MM.1S (cell line): ENCODE measurements at regions not wholly inside any gene's neighbourhood (a gene's known extent, or its start where the extent isn't known, plus 50 kb on each side); places are given as distances from the start of the nearest gene placed in this dataset.

Experiments used
- DNase-seq: peaks from one replicate; pipeline ENCODE4 v3.0.0-alpha.2; 2015
- H2AFZ ChIP-seq: fragments of 300-600 bp; sonication (generic); 2 replicates; pipeline ENCODE4 v1.6.0; 2016; ENCODE audit warnings: antibody characterized with exemption, low read length
- H3F3A ChIP-seq: fragments of 300-600 bp; sonication (generic); 2 replicates; pipeline ENCODE4 v1.6.1; 2016; ENCODE audit warnings: mild to moderate bottlenecking, antibody characterized with exemption, low read length, moderate library complexity, mixed read lengths; ENCODE audit not compliant: insufficient read depth
- H3K27ac ChIP-seq: fragments of 300-600 bp; sonication (generic); 2 replicates; pipeline ENCODE4 v1.5.1; 2016; ENCODE audit warnings: mild to moderate bottlenecking, low read length
- H3K27me3 ChIP-seq: fragments of 300-600 bp; sonication (generic); replicated peaks from 2 replicates; pipeline ENCODE4 v1.6.0; 2016; ENCODE audit warnings: low read length; ENCODE audit not compliant: insufficient read depth
- H3K36me3 ChIP-seq: fragments of 300-600 bp; sonication (generic); replicated peaks from 2 replicates; pipeline ENCODE4 v1.6.1; 2016; ENCODE audit warnings: mild to moderate bottlenecking, low read length, mixed read lengths; ENCODE audit not compliant: insufficient read depth
- H3K4me1 ChIP-seq: fragments of 300-600 bp; sonication (generic); 2 replicates; pipeline ENCODE4 v1.6.1; 2016; ENCODE audit warnings: low read length, mixed read lengths
- H3K4me2 ChIP-seq: fragments of 300-600 bp; sonication (generic); 2 replicates; pipeline ENCODE4 v1.6.0; 2016; ENCODE audit warnings: low read depth, low read length
- H3K4me3 ChIP-seq: fragments of 300-600 bp; sonication (generic); 2 replicates; pipeline ENCODE4 v1.5.1; 2016; ENCODE audit warnings: low read length, mixed read lengths
- H3K79me2 ChIP-seq: fragments of 300-600 bp; sonication (generic); 2 replicates; pipeline ENCODE4 v1.6.1; 2016; ENCODE audit warnings: mixed run types, low read length, mixed read lengths
- H3K9ac ChIP-seq: fragments of 300-600 bp; sonication (generic); 2 replicates; pipeline ENCODE4 v1.6.1; 2016; ENCODE audit warnings: low read length, mixed read lengths
- H3K9me2 ChIP-seq: fragments of 300-600 bp; sonication (generic); replicated peaks from 2 replicates; pipeline ENCODE4 v1.6.1; 2016; ENCODE audit warnings: mild to moderate bottlenecking, low read length, mixed read lengths; ENCODE audit not compliant: insufficient read depth
- H3K9me3 ChIP-seq: fragments of 300-600 bp; sonication (generic); replicated peaks from 2 replicates; pipeline ENCODE4 v1.6.1; 2016; ENCODE audit warnings: mild to moderate bottlenecking, low read length, mixed read lengths; ENCODE audit not compliant: insufficient read depth
- H4K20me1 ChIP-seq: fragments of 300-600 bp; sonication (generic); 2 replicates; pipeline ENCODE4 v1.6.1; 2016; ENCODE audit warnings: mild to moderate bottlenecking, low read length, moderate library complexity, mixed read lengths; ENCODE audit not compliant: insufficient read depth
- EZH2 ChIP-seq: fragments of 300-600 bp; sonication (generic); optimal IDR thresholded peaks from 2 replicates; pipeline ENCODE3; 2017; ENCODE audit warnings: low read depth, mild to moderate bottlenecking, antibody characterized with exemption, low read length, mixed read lengths
- EZH2phosphoT487 ChIP-seq: fragments of 300-600 bp; sonication (generic); IDR thresholded peaks from 2 replicates; pipeline ENCODE4 v1.6.1; 2018; ENCODE audit warnings: antibody characterized with exemption, low read length
- TF ChIP-seq, protein P1 (sequence below): fragments of 300-600 bp; sonication (generic); IDR thresholded peaks from 2 replicates; pipeline ENCODE4 v1.5.1; 2016; ENCODE audit warnings: antibody characterized with exemption, low read length, mixed read lengths

DNA sequence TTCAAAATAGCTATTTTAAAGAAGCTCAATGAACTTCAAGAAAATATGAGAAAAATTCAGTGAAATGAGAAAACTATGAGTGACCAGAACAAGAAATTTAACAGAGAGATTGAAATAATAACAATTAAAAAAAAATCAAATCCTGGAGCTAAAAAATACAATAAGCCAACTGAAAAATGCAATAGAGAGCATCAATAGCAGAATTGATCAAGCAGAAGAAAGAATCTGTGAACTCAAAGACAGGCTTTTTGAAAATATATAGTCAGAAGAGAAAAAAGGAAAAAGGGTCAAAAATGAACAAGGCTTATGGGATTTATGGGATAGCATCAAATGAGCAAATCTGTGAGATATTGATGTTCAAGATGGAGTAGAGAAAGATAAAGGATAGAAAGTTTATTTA, 133.0 kb downstream of the OTUD1 start:
- H3K9ac ChIP-seq = no peak overlapping the region
- H3K36me3 ChIP-seq = no peaks in the 10 kb centered on the region
- no peaks in the 10 kb centered on the region for H3K79me2 ChIP-seq
- H3K9me2 ChIP-seq = no peaks in the 10 kb centered on the region
- no peaks in the 10 kb centered on the region for H3K27me3 ChIP-seq
- no peak for TF ChIP-seq EZH2phosphoT487
- TF ChIP-seq EZH2 = no peak
- H2AFZ ChIP-seq = no peak overlapping the region
- H4K20me1 ChIP-seq = no peaks in the 10 kb centered on the region
- DNase-seq = no peak
- H3K4me2 ChIP-seq = no peak overlapping the region
- H3K4me3 ChIP-seq = no peak overlapping the region
- H3K27ac ChIP-seq = no peak overlapping the region
- H3F3A ChIP-seq = no peaks in the 10 kb centered on the region
- H3K9me3 ChIP-seq = no peaks in the 10 kb centered on the region
- no peaks in the 10 kb centered on the region for H3K4me1 ChIP-seq

DNA sequence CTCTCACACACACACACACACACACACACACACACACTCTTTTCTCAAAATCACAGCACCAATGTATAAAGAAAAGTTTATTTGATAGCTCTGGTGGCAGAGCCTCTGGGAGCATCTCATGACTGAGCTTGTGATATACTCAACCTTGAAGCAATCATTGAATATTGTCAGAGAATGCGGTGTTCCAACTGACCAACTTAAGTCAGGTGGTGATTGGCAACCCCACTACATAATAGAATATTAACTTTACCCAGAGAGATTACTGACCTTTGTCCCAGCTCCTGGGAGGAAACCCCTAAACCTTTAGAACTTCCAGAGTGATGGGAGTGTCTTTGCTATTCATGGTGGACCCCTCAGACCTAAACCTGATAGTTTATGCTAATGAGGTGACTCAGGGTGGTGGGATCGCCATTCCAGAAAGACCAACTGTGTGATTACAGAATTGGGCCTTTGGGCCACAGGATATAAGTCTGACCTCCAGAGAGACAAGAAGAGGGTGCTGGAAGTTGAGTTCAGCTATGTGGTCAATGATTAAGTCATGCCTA, 143.1 kb downstream of the OTUD1 start:
- Histone ChIP-seq H3F3A (no peaks in the 10 kb centered on the region), H3K9ac (no peak overlapping the region), H3K4me1 (no peaks in the 10 kb centered on the region), H4K20me1 (no peaks in the 10 kb centered on the region), H2AFZ (no peak overlapping the region), H3K9me2 (no peaks in the 10 kb centered on the region), H3K27ac (no peak overlapping the region), H3K79me2 (no peaks in the 10 kb centered on the region), H3K9me3 (no peaks in the 10 kb centered on the region), H3K27me3 (no peaks in the 10 kb centered on the region), H3K36me3 (no peaks in the 10 kb centered on the region), H3K4me2 (no peak overlapping the region), H3K4me3 (no peak overlapping the region)
- TF ChIP-seq, protein P1, sequence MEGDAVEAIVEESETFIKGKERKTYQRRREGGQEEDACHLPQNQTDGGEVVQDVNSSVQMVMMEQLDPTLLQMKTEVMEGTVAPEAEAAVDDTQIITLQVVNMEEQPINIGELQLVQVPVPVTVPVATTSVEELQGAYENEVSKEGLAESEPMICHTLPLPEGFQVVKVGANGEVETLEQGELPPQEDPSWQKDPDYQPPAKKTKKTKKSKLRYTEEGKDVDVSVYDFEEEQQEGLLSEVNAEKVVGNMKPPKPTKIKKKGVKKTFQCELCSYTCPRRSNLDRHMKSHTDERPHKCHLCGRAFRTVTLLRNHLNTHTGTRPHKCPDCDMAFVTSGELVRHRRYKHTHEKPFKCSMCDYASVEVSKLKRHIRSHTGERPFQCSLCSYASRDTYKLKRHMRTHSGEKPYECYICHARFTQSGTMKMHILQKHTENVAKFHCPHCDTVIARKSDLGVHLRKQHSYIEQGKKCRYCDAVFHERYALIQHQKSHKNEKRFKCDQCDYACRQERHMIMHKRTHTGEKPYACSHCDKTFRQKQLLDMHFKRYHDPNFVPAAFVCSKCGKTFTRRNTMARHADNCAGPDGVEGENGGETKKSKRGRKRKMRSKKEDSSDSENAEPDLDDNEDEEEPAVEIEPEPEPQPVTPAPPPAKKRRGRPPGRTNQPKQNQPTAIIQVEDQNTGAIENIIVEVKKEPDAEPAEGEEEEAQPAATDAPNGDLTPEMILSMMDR = no peak
- TF ChIP-seq EZH2 = no peak
- TF ChIP-seq EZH2phosphoT487 = no peak
- no peak for DNase-seq

DNA sequence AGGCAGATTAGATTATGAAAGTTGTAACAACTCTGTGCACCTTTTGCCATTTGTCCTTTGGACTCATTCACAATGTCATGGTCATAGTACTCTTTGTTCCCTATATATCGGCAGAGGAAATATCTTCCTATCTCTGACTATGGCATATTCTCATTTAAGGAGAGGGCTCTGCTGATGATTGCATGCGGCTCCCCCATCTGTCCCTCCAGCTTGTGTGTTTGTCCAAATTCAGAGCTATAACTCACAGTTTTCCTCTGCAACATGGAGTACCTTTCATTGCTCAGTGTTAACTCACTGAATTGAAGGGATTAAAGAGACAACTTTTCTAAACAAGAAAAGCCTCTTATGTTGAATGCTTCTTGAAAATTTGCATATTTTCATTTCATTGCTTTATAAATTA, 145.5 kb downstream of the OTUD1 start:
- no peak overlapping the region for H3K9ac ChIP-seq
- no peaks in the 10 kb centered on the region for H3K27me3 ChIP-seq
- TF ChIP-seq, protein P1 = no peak
- no peaks in the 10 kb centered on the region for H3F3A ChIP-seq
- H3K4me2 ChIP-seq = no peak overlapping the region
- H4K20me1 ChIP-seq = no peaks in the 10 kb centered on the region
- no peak overlapping the region for H3K4me3 ChIP-seq
- no peak overlapping the region for H2AFZ ChIP-seq
- H3K9me2 ChIP-seq = no peaks in the 10 kb centered on the region
- no peak for DNase-seq
- H3K36me3 ChIP-seq = no peaks in the 10 kb centered on the region
- H3K27ac ChIP-seq = no peak overlapping the region
- H3K9me3 ChIP-seq = no peaks in the 10 kb centered on the region
- no peaks in the 10 kb centered on the region for H3K4me1 ChIP-seq
- no peaks in the 10 kb centered on the region for H3K79me2 ChIP-seq

DNA sequence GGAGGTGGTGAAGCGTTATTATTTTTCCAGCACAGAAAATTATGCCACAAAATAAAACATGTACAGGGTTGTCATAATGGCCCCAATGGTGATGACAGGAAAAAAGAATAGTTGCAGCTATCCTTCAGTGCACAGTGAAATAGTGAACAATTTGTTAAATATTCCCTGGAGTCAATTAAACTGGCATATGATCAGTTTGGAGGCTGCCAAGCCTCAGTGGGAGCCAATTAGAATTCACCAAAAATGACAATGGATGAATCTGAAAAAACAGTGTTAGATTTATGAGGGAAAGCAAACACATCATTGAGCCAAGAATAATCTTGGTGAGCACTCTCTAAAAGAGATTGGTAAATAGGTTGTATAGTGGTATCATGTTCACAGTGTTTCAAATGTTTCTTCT, 146.3 kb downstream of the OTUD1 start:
- Histone ChIP-seq H3K27ac (no peak overlapping the region), H3K27me3 (no peaks in the 10 kb centered on the region), H4K20me1 (no peaks in the 10 kb centered on the region), H3K9ac (no peak overlapping the region), H3K9me3 (no peaks in the 10 kb centered on the region), H3K9me2 (no peaks in the 10 kb centered on the region), H3K4me1 (no peaks in the 10 kb centered on the region), H2AFZ (no peak overlapping the region), H3K36me3 (no peaks in the 10 kb centered on the region), H3K4me3 (no peak overlapping the region), H3K4me2 (no peak overlapping the region), H3F3A (no peaks in the 10 kb centered on the region), H3K79me2 (no peaks in the 10 kb centered on the region)
- no peak for TF ChIP-seq EZH2
- no peak for TF ChIP-seq EZH2phosphoT487
- TF ChIP-seq, protein P1 = no peak
- DNase-seq = no peak
